ENCODE measurements at regions not wholly inside any gene's neighbourhood (a gene's known extent, or its start where the extent isn't known, plus 50 kb on each side); places are given as distances from the start of the nearest gene placed in this dataset.

DNA sequence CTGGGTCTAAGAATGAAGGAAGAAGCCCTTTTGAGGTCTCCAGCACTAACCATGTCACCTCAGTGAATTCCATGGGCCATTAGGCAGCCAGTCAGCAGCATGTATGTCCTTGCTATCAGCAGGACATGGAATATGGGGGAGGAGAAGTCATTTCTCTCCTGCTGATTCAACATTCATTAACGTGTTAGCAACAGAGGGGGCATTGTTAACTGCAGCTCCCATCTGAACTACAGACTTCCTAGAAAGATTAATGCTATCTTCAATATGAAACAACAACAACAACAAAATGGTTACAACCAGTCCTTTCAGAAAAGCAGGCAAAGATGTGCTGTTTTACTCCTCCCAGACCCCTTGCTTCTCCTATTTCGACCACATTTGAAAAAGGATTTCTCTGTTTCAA is 120.4 kb upstream of the SLC34A2 start:
- no peak overlapping the region for H3K4me3 ChIP-seq (ENCODE audit: control insufficient read depth, low read depth, low read length)
- TF ChIP-seq, protein P1, sequence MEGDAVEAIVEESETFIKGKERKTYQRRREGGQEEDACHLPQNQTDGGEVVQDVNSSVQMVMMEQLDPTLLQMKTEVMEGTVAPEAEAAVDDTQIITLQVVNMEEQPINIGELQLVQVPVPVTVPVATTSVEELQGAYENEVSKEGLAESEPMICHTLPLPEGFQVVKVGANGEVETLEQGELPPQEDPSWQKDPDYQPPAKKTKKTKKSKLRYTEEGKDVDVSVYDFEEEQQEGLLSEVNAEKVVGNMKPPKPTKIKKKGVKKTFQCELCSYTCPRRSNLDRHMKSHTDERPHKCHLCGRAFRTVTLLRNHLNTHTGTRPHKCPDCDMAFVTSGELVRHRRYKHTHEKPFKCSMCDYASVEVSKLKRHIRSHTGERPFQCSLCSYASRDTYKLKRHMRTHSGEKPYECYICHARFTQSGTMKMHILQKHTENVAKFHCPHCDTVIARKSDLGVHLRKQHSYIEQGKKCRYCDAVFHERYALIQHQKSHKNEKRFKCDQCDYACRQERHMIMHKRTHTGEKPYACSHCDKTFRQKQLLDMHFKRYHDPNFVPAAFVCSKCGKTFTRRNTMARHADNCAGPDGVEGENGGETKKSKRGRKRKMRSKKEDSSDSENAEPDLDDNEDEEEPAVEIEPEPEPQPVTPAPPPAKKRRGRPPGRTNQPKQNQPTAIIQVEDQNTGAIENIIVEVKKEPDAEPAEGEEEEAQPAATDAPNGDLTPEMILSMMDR (IDR thresholded peaks at IDR 0.05; ENCODE audit: control insufficient read depth, insufficient read depth, low read depth, low read length, missing control alignments), result no peak
- no peak for DNase-seq (ENCODE audit: low read depth)

DNA sequence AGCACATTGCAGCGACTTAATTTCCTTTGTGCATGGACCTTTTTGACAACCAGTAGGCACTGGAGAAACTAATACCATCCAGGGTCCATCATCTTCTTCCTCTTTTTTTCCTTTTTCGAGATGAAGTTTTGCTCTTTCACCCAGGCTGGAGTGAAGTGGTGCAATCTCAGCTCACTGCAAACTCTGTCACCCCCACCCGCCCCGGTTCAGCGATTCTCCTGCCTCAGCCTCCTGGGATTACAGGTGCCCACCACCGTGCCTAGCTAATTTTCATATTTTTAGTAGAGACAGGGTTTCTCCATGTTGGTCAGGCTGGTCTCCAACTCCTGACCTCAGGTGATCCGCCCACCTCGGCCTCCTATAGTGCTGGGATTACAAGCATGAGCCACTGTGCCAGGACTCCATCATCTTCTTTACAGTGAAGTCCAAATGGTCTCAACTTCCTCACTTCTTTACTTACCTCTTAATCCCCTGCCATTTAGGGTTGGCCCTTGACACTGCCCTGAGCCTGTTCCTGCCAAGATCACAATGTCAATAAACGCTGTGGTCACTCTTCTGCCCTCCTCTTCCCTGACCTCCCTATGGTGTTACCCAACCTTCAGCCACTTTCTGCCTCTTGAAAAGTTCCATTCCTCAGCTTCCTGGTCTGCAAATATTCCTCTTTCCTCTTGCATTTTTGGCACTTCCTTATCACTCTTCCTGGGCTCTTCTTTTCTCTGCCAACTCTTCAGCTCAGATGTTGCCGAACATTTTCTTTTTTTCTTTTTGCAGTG is 119.8 kb upstream of the SLC34A2 start:
- TF ChIP-seq, protein P1 (IDR thresholded peaks at IDR 0.05; ENCODE audit: control insufficient read depth, insufficient read depth, low read depth, low read length, missing control alignments), result no peak
- no peak for DNase-seq (ENCODE audit: low read depth)
- H3K4me3 ChIP-seq (ENCODE audit: control insufficient read depth, low read depth, low read length), result no peak overlapping the region

DNA sequence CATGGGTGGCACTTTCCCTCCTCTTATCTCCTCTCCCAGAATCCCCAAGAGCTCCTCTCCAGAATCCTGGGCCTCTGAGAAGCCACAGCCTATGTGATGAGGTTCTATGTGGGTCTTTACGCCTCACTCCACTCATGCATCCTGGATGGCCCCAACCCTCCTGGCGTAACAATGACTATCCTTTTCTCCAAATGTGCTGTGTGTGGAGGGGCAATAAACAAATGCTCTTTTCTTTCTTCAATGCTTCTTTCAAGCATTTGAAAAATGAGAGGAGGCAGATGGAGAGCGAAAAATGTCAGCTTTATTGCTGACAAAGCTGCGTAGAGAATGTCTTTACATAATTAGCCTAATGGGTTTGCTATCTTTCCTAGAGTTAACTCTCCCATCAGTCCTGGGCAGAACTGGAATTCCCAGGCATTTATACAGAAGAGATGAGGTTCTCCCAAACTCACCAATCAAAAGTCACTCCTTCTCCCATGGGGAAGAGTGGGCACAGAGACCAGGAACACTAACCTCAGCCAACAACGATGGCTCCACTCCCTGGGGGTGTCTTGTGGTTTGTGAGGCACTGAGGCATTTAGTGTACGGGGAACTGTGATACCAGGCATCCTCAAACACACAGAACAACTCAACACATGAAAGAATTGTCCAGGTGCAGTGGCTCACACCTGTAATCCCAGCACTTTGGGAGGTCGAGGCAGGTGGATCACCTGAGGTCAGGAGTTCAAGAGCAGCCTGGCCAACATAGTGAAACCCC is 118.9 kb upstream of the SLC34A2 start:
- no peak for DNase-seq (ENCODE audit: low read depth)
- H3K4me3 ChIP-seq (ENCODE audit: control insufficient read depth, low read depth, low read length), result no peak overlapping the region

DNA sequence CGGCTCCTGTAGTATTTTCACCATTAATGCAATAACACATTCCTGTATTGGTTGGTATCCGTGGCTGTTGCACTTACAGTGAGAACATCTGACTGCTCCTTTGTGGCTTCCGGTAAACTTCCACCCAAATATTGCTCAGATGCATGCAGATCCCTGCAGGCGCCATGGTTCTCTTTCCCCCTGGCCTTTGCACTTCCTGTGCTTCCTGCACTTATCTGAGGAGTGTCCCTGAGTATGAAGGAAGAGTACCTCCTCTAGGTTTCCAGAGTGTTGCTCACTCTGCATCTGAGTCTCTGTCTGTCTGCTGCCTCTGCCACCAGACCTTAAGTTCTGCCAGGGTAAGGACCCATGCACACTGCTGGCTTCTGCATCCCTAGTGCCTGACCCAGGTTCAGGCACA is 117.2 kb upstream of the SLC34A2 start:
- TF ChIP-seq, protein P1 (IDR thresholded peaks at IDR 0.05; ENCODE audit: control insufficient read depth, insufficient read depth, low read depth, low read length, missing control alignments), result no peak
- no peak for DNase-seq (ENCODE audit: low read depth)
- no peak overlapping the region for H3K4me3 ChIP-seq (ENCODE audit: control insufficient read depth, low read depth, low read length)

More for the DNA sequence above, 118.9 kb upstream of the SLC34A2 start:
- TF ChIP-seq, protein P1 (IDR thresholded peaks at IDR 0.05; ENCODE audit: control insufficient read depth, insufficient read depth, low read depth, low read length, missing control alignments), result no peak

DNA sequence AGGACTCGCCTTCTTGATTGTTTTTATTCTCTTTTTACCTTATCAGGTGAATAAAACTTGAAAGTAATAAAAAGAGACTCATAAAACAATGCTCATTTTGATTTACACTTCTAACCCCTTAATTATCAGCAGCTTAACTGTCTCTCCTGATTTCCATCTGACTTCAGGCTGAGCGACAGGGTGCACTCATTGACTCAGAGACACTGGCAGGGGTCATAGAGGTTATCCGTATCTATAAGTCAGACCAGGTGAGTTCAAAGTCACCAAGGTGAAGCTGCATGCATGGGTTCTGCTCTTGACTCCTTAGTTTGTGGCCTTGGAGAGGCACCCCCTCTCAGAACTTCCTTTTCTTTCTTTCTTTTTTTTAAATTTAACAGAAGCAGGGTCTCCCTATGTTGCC is 116.4 kb upstream of the SLC34A2 start:
- TF ChIP-seq, protein P1 (IDR thresholded peaks at IDR 0.05; ENCODE audit: control insufficient read depth, insufficient read depth, low read depth, low read length, missing control alignments), result no peak
- DNase-seq (ENCODE audit: low read depth), result no peak
- no peak overlapping the region for H3K4me3 ChIP-seq (ENCODE audit: control insufficient read depth, low read depth, low read length)

DNA sequence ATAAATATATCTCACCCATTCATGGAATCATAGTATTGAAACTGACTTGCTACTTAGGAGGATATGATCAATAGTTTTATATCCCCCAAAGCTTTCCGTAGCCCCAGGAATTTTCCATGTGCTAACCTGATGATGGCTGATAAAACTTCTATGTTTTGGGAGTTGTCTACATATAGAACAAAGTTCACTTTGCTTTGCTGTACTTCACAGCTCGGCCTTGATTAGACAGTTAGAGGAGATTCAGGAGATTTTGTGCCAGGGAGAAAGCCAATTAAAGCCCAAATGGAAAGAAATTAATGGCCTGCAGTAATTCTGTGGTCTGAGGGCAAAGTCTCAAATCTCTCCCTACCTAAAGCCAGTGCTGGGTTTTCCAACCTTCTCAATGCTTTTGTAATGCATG is 114.9 kb upstream of the SLC34A2 start:
- no peak for DNase-seq (ENCODE audit: low read depth)
- TF ChIP-seq, protein P1 (IDR thresholded peaks at IDR 0.05; ENCODE audit: control insufficient read depth, insufficient read depth, low read depth, low read length, missing control alignments), result no peak

More for the DNA sequence above, 114.9 kb upstream of the SLC34A2 start:
- H3K4me3 ChIP-seq (ENCODE audit: control insufficient read depth, low read depth, low read length), result no peak overlapping the region

Data from AG09309 (cell line).